HG02642 (cell line): ENCODE measurements at regions not wholly inside any gene's neighbourhood (a gene's known extent, or its start where the extent isn't known, plus 50 kb on each side); places are given as distances from the start of the nearest gene placed in this dataset.
A peak's percentile ranks its signal among the peaks of the same experiment; 100 is the strongest.

Experiments used
- ATAC-seq: cut with Tn5 transposase; IDR thresholded peaks from one replicate; pipeline ENCODE4 v1.9.1; 2021; ENCODE audit warnings: mild to moderate bottlenecking; ENCODE audit not compliant: unreplicated experiment, poor library complexity

GRCh38 chr5:160961038-160961437 lies 109.0 kb upstream of the ATP10B start:
- ATAC-seq, result no peak

- ATAC-seq, result no peak
Observed at GRCh38 chr5:160960592-160960991, 108.6 kb upstream of the ATP10B start.

- peak; percentile 45 for ATAC-seq
Observed at GRCh38 chr5:160959804-160960203, 107.8 kb upstream of the ATP10B start.

GRCh38 chr5:160957312-160957861 lies 105.4 kb upstream of the ATP10B start:
- ATAC-seq, result peak; percentile 61

GRCh38 chr5:160956051-160956450 lies 104.0 kb upstream of the ATP10B start:
- no peak for ATAC-seq

GRCh38 chr5:160950311-160950710 lies 98.3 kb upstream of the ATP10B start:
- no peak for ATAC-seq

GRCh38 chr5:160940725-160941124 lies 88.7 kb upstream of the ATP10B start:
- no peak for ATAC-seq

- ATAC-seq, result no peak
Observed at GRCh38 chr5:160938532-160938931, 86.5 kb upstream of the ATP10B start.

- ATAC-seq, result no peak
Observed at GRCh38 chr5:160937570-160937969, 85.6 kb upstream of the ATP10B start.

GRCh38 chr5:160935776-160936175 lies 83.8 kb upstream of the ATP10B start:
- ATAC-seq, result no peak

GRCh38 chr5:160931283-160931682 lies 79.3 kb upstream of the ATP10B start:
- no peak for ATAC-seq

GRCh38 chr5:160930406-160930805 lies 78.4 kb upstream of the ATP10B start:
- ATAC-seq, result no peak

- ATAC-seq, result no peak
Observed at GRCh38 chr5:160929906-160930305, 77.9 kb upstream of the ATP10B start.

- no peak for ATAC-seq
Observed at GRCh38 chr5:160929360-160929759, 77.3 kb upstream of the ATP10B start.

GRCh38 chr5:160926428-160926827 lies 74.4 kb upstream of the ATP10B start:
- no peak for ATAC-seq

- no peak for ATAC-seq
Observed at GRCh38 chr5:160925281-160925680, 73.3 kb upstream of the ATP10B start.

- ATAC-seq, result no peak
Observed at GRCh38 chr5:160923936-160924710, 72.1 kb upstream of the ATP10B start.

GRCh38 chr5:160923411-160923810 lies 71.4 kb upstream of the ATP10B start:
- ATAC-seq, result no peak

GRCh38 chr5:160922311-160922710 lies 70.3 kb upstream of the ATP10B start:
- no peak for ATAC-seq

GRCh38 chr5:160921423-160922285 lies 69.6 kb upstream of the ATP10B start:
- no peak for ATAC-seq

GRCh38 chr5:160919626-160920025 lies 67.6 kb upstream of the ATP10B start:
- no peak for ATAC-seq
